WTC11 (cell line): ENCODE measurements at regions not wholly inside any gene's neighbourhood (a gene's known extent, or its start where the extent isn't known, plus 50 kb on each side); places are given as distances from the start of the nearest gene placed in this dataset.
A peak's percentile ranks its signal among the peaks of the same experiment; 100 is the strongest.

Experiments used
- ATAC-seq: fragments of 200-7000 bp; cut with Tn5 transposase; 2 replicates; pipeline ENCODE4 v1.10.0; 2021; ENCODE audit warnings: mild to moderate bottlenecking, moderate library complexity
- CTCF ChIA-PET: fragments of 300-600 bp; sonication (Branson Sonifier 250); formaldehyde crosslinking; loops from one replicate; lab custom pipeline; 2021; ENCODE audit warnings: antibody characterized with exemption; lab: Charles Lee
- POLR2A ChIA-PET: fragments of 350-600 bp; sonication (Branson Sonifier 250); formaldehyde crosslinking; loops from one replicate; lab custom pipeline; 2021; ENCODE audit warnings: antibody characterized with exemption; lab: Charles Lee
- DNase-seq: peaks from one replicate; pipeline ENCODE4 v3.0.0; 2021; ENCODE audit warnings: low spot score
- H3K27ac Mint-ChIP-seq: 2 replicates; pipeline ENCODE4 v1.8.0; 2021; ENCODE audit warnings: mixed read lengths
- H3K27me3 Mint-ChIP-seq: 2 replicates; pipeline ENCODE4 v1.8.0; 2021; ENCODE audit warnings: low read depth, mild to moderate bottlenecking, moderate library complexity, mixed read lengths
- H3K36me3 Mint-ChIP-seq: 2 replicates; pipeline ENCODE4 v1.8.0; 2021; ENCODE audit warnings: mixed read lengths
- H3K4me1 Mint-ChIP-seq: 2 replicates; pipeline ENCODE4 v1.8.0; 2022; ENCODE audit warnings: mixed read lengths
- H3K4me3 Mint-ChIP-seq: 2 replicates; pipeline ENCODE4 v1.8.0; 2021; ENCODE audit warnings: mild to moderate bottlenecking, moderate library complexity, mixed read lengths
- H3K9me3 Mint-ChIP-seq: 2 replicates; pipeline ENCODE4 v1.8.0; 2021; ENCODE audit warnings: mixed read lengths
- ARID4B ChIP-seq: sonication (generic); formaldehyde crosslinking; IDR thresholded peaks from 2 replicates; pipeline ENCODE4 v1.8.0; 2023; ENCODE audit warnings: missing genetic modification reagents, mild to moderate bottlenecking, borderline replicate concordance
- ATF1 ChIP-seq: sonication (generic); formaldehyde crosslinking; IDR thresholded peaks from 2 replicates; pipeline ENCODE4 v1.8.1; 2023; ENCODE audit warnings: mild to moderate bottlenecking, moderate library complexity, missing genetic modification reagents
- ATF6 ChIP-seq: sonication (generic); formaldehyde crosslinking; IDR thresholded peaks from 2 replicates; pipeline ENCODE4 v1.8.1; 2023; ENCODE audit warnings: mild to moderate bottlenecking, missing genetic modification reagents
- ELF4 ChIP-seq: sonication (generic); formaldehyde crosslinking; IDR thresholded peaks from 2 replicates; pipeline ENCODE4 v1.8.1; 2022; ENCODE audit warnings: low read depth, mild to moderate bottlenecking, moderate library complexity, missing genetic modification reagents
- ETV6 ChIP-seq: sonication (generic); formaldehyde crosslinking; IDR thresholded peaks from 2 replicates; pipeline ENCODE4 v1.8.1; 2022; ENCODE audit warnings: mild to moderate bottlenecking, missing genetic modification reagents
- FOXK1 ChIP-seq: sonication (generic); formaldehyde crosslinking; IDR thresholded peaks from 2 replicates; pipeline ENCODE4 v1.8.0; 2022; ENCODE audit warnings: mild to moderate bottlenecking, moderate library complexity, missing genetic modification reagents
- IRF2 ChIP-seq: sonication (generic); formaldehyde crosslinking; IDR thresholded peaks from 2 replicates; pipeline ENCODE4 v1.8.0; 2022; ENCODE audit warnings: low read depth, missing genetic modification reagents, borderline replicate concordance
- MXD4 ChIP-seq: fragments of 250-450 bp; sonication (Bioruptor Pico); IDR thresholded peaks from 2 replicates; pipeline ENCODE4 v1.8.0; 2021; ENCODE audit warnings: mild to moderate bottlenecking, moderate library complexity, borderline replicate concordance
- PRRX2 ChIP-seq: fragments of 250-450 bp; sonication (Bioruptor Pico); IDR thresholded peaks from 2 replicates; pipeline ENCODE4 v1.8.0; 2021; ENCODE audit warnings: mild to moderate bottlenecking
- SMAD3 ChIP-seq: sonication (generic); formaldehyde crosslinking; IDR thresholded peaks from 2 replicates; pipeline ENCODE4 v1.8.0; 2022; ENCODE audit warnings: missing genetic modification reagents, mild to moderate bottlenecking, borderline replicate concordance
- SMAD4 ChIP-seq: sonication (generic); formaldehyde crosslinking; IDR thresholded peaks from 2 replicates; pipeline ENCODE4 v1.8.0; 2022; ENCODE audit warnings: mild to moderate bottlenecking, missing genetic modification reagents
- TCF7 ChIP-seq: sonication (generic); formaldehyde crosslinking; IDR thresholded peaks from 2 replicates; pipeline ENCODE4 v1.8.0; 2022; ENCODE audit warnings: mild to moderate bottlenecking, low read depth, missing genetic modification reagents, moderate library complexity
- ZBTB21 ChIP-seq: sonication (generic); formaldehyde crosslinking; IDR thresholded peaks from 2 replicates; pipeline ENCODE4 v1.8.1; 2023; ENCODE audit warnings: mild to moderate bottlenecking, missing genetic modification reagents, borderline replicate concordance
- ZNF121 ChIP-seq: sonication (generic); formaldehyde crosslinking; IDR thresholded peaks from 2 replicates; pipeline ENCODE4 v1.8.0; 2023; ENCODE audit warnings: missing genetic modification reagents
- ZNF138 ChIP-seq: sonication (generic); formaldehyde crosslinking; conservative IDR thresholded peaks from 2 replicates; pipeline ENCODE4 v1.8.1; 2022; ENCODE audit warnings: mild to moderate bottlenecking, moderate library complexity, missing genetic modification reagents
- ZNF219 ChIP-seq: sonication (generic); formaldehyde crosslinking; IDR thresholded peaks from 2 replicates; pipeline ENCODE4 v1.8.0; 2023; ENCODE audit warnings: missing genetic modification reagents, mild to moderate bottlenecking, borderline replicate concordance
- ZNF232 ChIP-seq: sonication (generic); formaldehyde crosslinking; IDR thresholded peaks from 2 replicates; pipeline ENCODE4 v1.8.0; 2022; ENCODE audit warnings: mild to moderate bottlenecking, missing genetic modification reagents
- ZNF423 ChIP-seq: fragments of 250-450 bp; sonication (Bioruptor Pico); IDR thresholded peaks from 2 replicates; pipeline ENCODE4 v2.1.2; 2022; ENCODE audit warnings: mild to moderate bottlenecking, moderate library complexity
- ZNF425 ChIP-seq: fragments of 250-450 bp; sonication (Bioruptor Pico); conservative IDR thresholded peaks from 2 replicates; pipeline ENCODE4 v1.9.0; 2021; ENCODE audit warnings: mild to moderate bottlenecking
- ZNF671 ChIP-seq: fragments of 250-450 bp; sonication (Bioruptor Pico); IDR thresholded peaks from 2 replicates; pipeline ENCODE4 v1.8.0; 2021; ENCODE audit warnings: mild to moderate bottlenecking
- ZSCAN18 ChIP-seq: fragments of 250-450 bp; sonication (Bioruptor Pico); IDR thresholded peaks from 2 replicates; pipeline ENCODE4 v2.1.2; 2022; ENCODE audit warnings: mild to moderate bottlenecking, moderate library complexity

- CTCF ChIA-PET: interaction anchor here (1.2 kb wide), 1 partner anchor 25 kb away, joined by 3 read pairs; no protein-coding TSS in a partner anchor
- DNase-seq (no peak), ATAC-seq (no peak)
- POLR2A ChIA-PET: no interaction called here
- Mint-ChIP-seq H3K27ac (no peak overlapping the region), H3K9me3 (no peaks in the 10 kb centered on the region), H3K27me3 (no peaks in the 10 kb centered on the region), H3K4me1 (peaks cover 34% of the 10 kb centered on the region), H3K36me3 (no peaks in the 10 kb centered on the region), H3K4me3 (no peak overlapping the region)
- TF ChIP-seq SMAD3 (CRISPR knock-in tag) (no peak), MXD4 (CRISPR knock-in tag) (no peak)
Observed at GRCh38 chr12:67917811-67918210, 71.4 kb upstream of the IFNG-AS1 start.

GRCh38 chr12:67918441-67918840 is 70.8 kb upstream of the IFNG-AS1 start:
- CTCF ChIA-PET: interaction anchor here (1.2 kb wide), 1 partner anchor 24 kb away, joined by 3 read pairs; no protein-coding TSS in a partner anchor
- Mint-ChIP-seq H3K27me3 (no peaks in the 10 kb centered on the region), H3K27ac (no peak overlapping the region), H3K36me3 (no peaks in the 10 kb centered on the region), H3K9me3 (no peaks in the 10 kb centered on the region), H3K4me1 (peaks cover 37% of the 10 kb centered on the region), H3K4me3 (no peak overlapping the region)
- ATAC-seq (no peak), DNase-seq (no peak)
- POLR2A ChIA-PET: no interaction called here
- no peak for TF ChIP-seq SMAD4 (CRISPR knock-in tag)
- TF ChIP-seq ZNF232: no peak
- TF ChIP-seq ATF6 (CRISPR knock-in tag): no peak
- TF ChIP-seq PRRX2 (CRISPR knock-in tag): no peak
- TF ChIP-seq ZNF671: no peak
- TF ChIP-seq ZNF423 (CRISPR knock-in tag): no peak
- TF ChIP-seq ZNF425 (CRISPR knock-in tag): no peak
- TF ChIP-seq ZNF121: no peak
- TF ChIP-seq IRF2 (CRISPR knock-in tag): no peak
- TF ChIP-seq TCF7 (CRISPR knock-in tag): no peak
- TF ChIP-seq ATF1 (CRISPR knock-in tag): no peak

- H3K9me3 Mint-ChIP-seq: no peaks in the 10 kb centered on the region
- H3K27ac Mint-ChIP-seq: no peak overlapping the region
- CTCF ChIA-PET: no interaction called here
- H3K36me3 Mint-ChIP-seq: no peaks in the 10 kb centered on the region
- POLR2A ChIA-PET: no interaction called here
- peaks cover 40% of the 10 kb centered on the region for H3K4me1 Mint-ChIP-seq
- no peak for ATAC-seq
- H3K4me3 Mint-ChIP-seq: no peak overlapping the region
- H3K27me3 Mint-ChIP-seq: no peaks in the 10 kb centered on the region
- DNase-seq: no peak
- TF ChIP-seq ZNF138: no peak
Observed at GRCh38 chr12:67919406-67919805, 69.8 kb upstream of the IFNG-AS1 start.

- no peak for DNase-seq
- Mint-ChIP-seq H3K4me3 (no peak overlapping the region), H3K27ac (no peak overlapping the region), H3K36me3 (no peaks in the 10 kb centered on the region), H3K4me1 (peaks cover 40% of the 10 kb centered on the region), H3K9me3 (no peaks in the 10 kb centered on the region), H3K27me3 (no peaks in the 10 kb centered on the region)
- ChIA-PET CTCF (interaction anchor here (0.7 to 3.0 kb wide), 2 partner anchors 23 to 213 kb away, joined by 3 to 15 read pairs; no protein-coding TSS in a partner anchor), POLR2A (interaction anchor here (0.9 kb wide), 1 partner anchor 272 kb away, joined by 3 read pairs; the partner anchor contains the start of gene DYRK2)
- peak; percentile 57 for ATAC-seq
- no peak for TF ChIP-seq ZNF423 (CRISPR knock-in tag)
- no peak for TF ChIP-seq ETV6
- no peak for TF ChIP-seq ZNF219 (CRISPR knock-in tag)
- no peak for TF ChIP-seq ZBTB21 (CRISPR knock-in tag)
- TF ChIP-seq ZSCAN18 (CRISPR knock-in tag): no peak
- TF ChIP-seq ARID4B: no peak
- TF ChIP-seq FOXK1: no peak
- TF ChIP-seq ELF4 (CRISPR knock-in tag): no peak
Observed at GRCh38 chr12:67920413-67920812, 68.8 kb upstream of the IFNG-AS1 start.
